HCT116 (cell line): ENCODE measurements at regions not wholly inside any gene's neighbourhood (a gene's known extent, or its start where the extent isn't known, plus 50 kb on each side); places are given as distances from the start of the nearest gene placed in this dataset.
"Not testable (repeated sequence)": the region's sequence is repeated elsewhere in the genome, so short reads cannot be mapped to it uniquely, and the experiment has no call there.

Source experiments
- ATAC-seq: fragments of 200-7000 bp; cut with Tn5 transposase; 2 replicates; pipeline ENCODE4 v1.9.1; 2020; ENCODE audit warnings: mild to moderate bottlenecking, moderate library complexity
- BruUV-seq: library from RNA; stranded (reverse); fragments of 400-500 nt; replicated peaks from 2 replicates; lab custom pipeline; 2021; lab: Mats Ljungman, UMichigan
- CTCF ChIA-PET: fragments of 300-600 bp; sonication (Branson Sonifier 250); formaldehyde crosslinking; loops from one replicate; lab custom pipeline; 2021; ENCODE audit warnings: antibody characterized with exemption; lab: Charles Lee
- POLR2A ChIA-PET: fragments of 300-600, 350-600 bp; sonication (Branson Sonifier 250); formaldehyde crosslinking; loops from one replicate; lab custom pipeline; 2021; ENCODE audit warnings: antibody characterized with exemption; lab: Charles Lee
- RAD21 ChIA-PET, 2 experiments: fragments of 300-600 bp; sonication (Branson Sonifier 250); formaldehyde crosslinking; loops; one replicate each; lab custom pipeline; 2023; ENCODE audit warnings: low total read pairs in 2 of 2; ENCODE audit not compliant: uncharacterized antibody in 2 of 2, unreplicated experiment in 2 of 2, low non-redundant PET in 1 of 2; lab: Charles Lee
- DNase-seq: peaks from one replicate; pipeline ENCODE4 v3.0.0-alpha.2; 2010; ENCODE audit warnings: low read depth, low spot score
- H2AFZ ChIP-seq: fragments of 200-600 bp; shearing (Covaris generic), sonication (generic); 2 replicates; pipeline ENCODE4 v1.6.1; 2017; ENCODE audit warnings: low read depth, mixed run types, mixed read lengths, antibody characterized with exemption, low read length; ENCODE audit not compliant: poor library complexity, severe bottlenecking
- H3K27ac ChIP-seq: 2 replicates; pipeline ENCODE4 v1.5.1; 2012; ENCODE audit warnings: low read depth, low read length
- H3K27me3 ChIP-seq: fragments of 200-600 bp; sonication (generic); 2 replicates; pipeline ENCODE4 v1.6.1; 2016; ENCODE audit warnings: mixed run types, low read length, mixed read lengths; ENCODE audit not compliant: insufficient read depth
- H3K36me3 ChIP-seq, 2 experiments: fragments of 200-500 bp in 1 of 2; fragments of 200-600 bp in 1 of 2; sonication (Bioruptor generic) in 1 of 2; sonication (generic) in 1 of 2; 2 replicates each; pipeline versions ENCODE4 v1.5.1 to v1.6.1; 2014 to 2016; ENCODE audit warnings: low read length in 2 of 2, inconsistent platforms in 1 of 2, mixed read lengths in 1 of 2, mixed run types in 1 of 2; ENCODE audit not compliant: insufficient read depth in 2 of 2, control insufficient read depth in 1 of 2
- H3K4me1 ChIP-seq, 2 experiments: fragments of 200-600 bp in 1 of 2; sonication (generic) in 1 of 2; 2 replicates each; pipeline versions ENCODE4 v1.5.1 to v1.6.1; 2012 to 2017; ENCODE audit warnings: low read length in 2 of 2, inconsistent platforms in 1 of 2, mild to moderate bottlenecking in 1 of 2, mixed read lengths in 1 of 2, mixed run types in 1 of 2, moderate library complexity in 1 of 2; ENCODE audit not compliant: insufficient read depth in 2 of 2, control insufficient read depth in 1 of 2
- H3K4me2 ChIP-seq: fragments of 200-600 bp; sonication (generic); 2 replicates; pipeline ENCODE4 v1.6.1; 2017; ENCODE audit warnings: mixed run types, low read length, mixed read lengths
- H3K4me3 ChIP-seq, 2 experiments: fragments of 200-600 bp in 1 of 2; sonication (generic) in 1 of 2; replicated peaks in 1 of 2; 2 replicates each; pipeline ENCODE4 v1.5.1; 2011 to 2016; ENCODE audit warnings: low read length in 2 of 2, control low read depth in 1 of 2, low read depth in 1 of 2, mild to moderate bottlenecking in 1 of 2, mixed read lengths in 1 of 2, mixed run types in 1 of 2
- H3K79me2 ChIP-seq: fragments of 200-600 bp; sonication (generic); 2 replicates; pipeline ENCODE4 v1.6.1; 2017; ENCODE audit warnings: mild to moderate bottlenecking, mixed run types, low read length, moderate library complexity, mixed read lengths; ENCODE audit not compliant: insufficient read depth
- H3K9ac ChIP-seq: fragments of 200-600 bp; sonication (generic); 2 replicates; pipeline ENCODE4 v1.6.1; 2016; ENCODE audit warnings: low read length, mixed read lengths
- H3K9me2 ChIP-seq: fragments of 200-600 bp; sonication (generic), shearing (Covaris generic); 2 replicates; pipeline ENCODE4 v1.6.1; 2017; ENCODE audit warnings: mixed run types, mild to moderate bottlenecking, moderate library complexity; ENCODE audit not compliant: insufficient read depth
- H3K9me3 ChIP-seq, 2 experiments: fragments of 200-500 bp in 1 of 2; fragments of 200-600 bp in 1 of 2; sonication (Bioruptor generic) in 1 of 2; sonication (generic) in 1 of 2; 2 replicates each; pipeline ENCODE4 v1.6.1; 2014 to 2017; ENCODE audit warnings: low read length in 2 of 2, mixed read lengths in 2 of 2, inconsistent platforms in 1 of 2, low read depth in 1 of 2, mild to moderate bottlenecking in 1 of 2, mixed run types in 1 of 2, moderate library complexity in 1 of 2; ENCODE audit not compliant: control insufficient read depth in 1 of 2, insufficient read depth in 1 of 2
- H4K20me1 ChIP-seq: fragments of 200-600 bp; sonication (generic), shearing (Covaris generic); 2 replicates; pipeline ENCODE4 v1.6.1; 2017; ENCODE audit warnings: mixed run types, mild to moderate bottlenecking, moderate library complexity; ENCODE audit not compliant: insufficient read depth
- CBX3 ChIP-seq: IDR thresholded peaks from 2 replicates; pipeline ENCODE4 v1.6.1; 2012; ENCODE audit warnings: low read depth
- CEBPB ChIP-seq: IDR thresholded peaks from 2 replicates; pipeline ENCODE4 v1.6.1; 2012; ENCODE audit warnings: low read depth
- EGR1 ChIP-seq: IDR thresholded peaks from 2 replicates; pipeline ENCODE4 v1.6.1; 2012; ENCODE audit warnings: low read depth
- FOSL1 ChIP-seq: IDR thresholded peaks from 2 replicates; pipeline ENCODE4 v1.6.1; 2012; ENCODE audit warnings: low read depth
- JUND ChIP-seq: IDR thresholded peaks from 2 replicates; pipeline ENCODE4 v1.6.1; 2012
- POLR2A ChIP-seq: IDR thresholded peaks from 2 replicates; pipeline ENCODE4 v1.7.0; 2011; ENCODE audit warnings: borderline replicate concordance; ENCODE audit not compliant: insufficient read depth, insufficient read length; ENCODE audit errors: extremely low read depth
- POLR2AphosphoS5 ChIP-seq: IDR thresholded peaks from 2 replicates; pipeline ENCODE4 v1.6.1; 2011; ENCODE audit warnings: mild to moderate bottlenecking, low read depth, low read length, moderate library complexity
- RAD21 ChIP-seq: IDR thresholded peaks from 2 replicates; pipeline ENCODE4 v1.6.1; 2012; ENCODE audit warnings: low read depth, mild to moderate bottlenecking
- SIN3A ChIP-seq: IDR thresholded peaks from 2 replicates; pipeline ENCODE4 v1.6.1; 2012; ENCODE audit warnings: low read depth
- SP1 ChIP-seq: IDR thresholded peaks from 2 replicates; pipeline ENCODE4 v1.6.1; 2012; ENCODE audit warnings: low read depth
- SRF ChIP-seq: IDR thresholded peaks from 2 replicates; pipeline ENCODE4 v1.6.1; 2012; ENCODE audit warnings: low read depth
- YY1 ChIP-seq: IDR thresholded peaks from 2 replicates; pipeline ENCODE4 v1.6.1; 2011; ENCODE audit warnings: low read length, low read depth, moderate library complexity, mild to moderate bottlenecking; ENCODE audit not compliant: insufficient replicate concordance; ENCODE audit errors: extremely low read depth
- intact Hi-C: fragments of 100-400 bp; cut with micrococcal nuclease; formaldehyde crosslinking; loops from 2 replicates; pipeline ENCODE4 v1.10.0; 2022
- TF ChIP-seq, protein P1 (sequence below): IDR thresholded peaks from 2 replicates; pipeline ENCODE4 v1.6.1; 2012
- TF ChIP-seq, protein P2 (sequence below): IDR thresholded peaks from 2 replicates; pipeline ENCODE4 v1.6.1; 2011; ENCODE audit warnings: mild to moderate bottlenecking, low read length, moderate library complexity; ENCODE audit not compliant: insufficient replicate concordance; ENCODE audit errors: extremely low read depth

DNA sequence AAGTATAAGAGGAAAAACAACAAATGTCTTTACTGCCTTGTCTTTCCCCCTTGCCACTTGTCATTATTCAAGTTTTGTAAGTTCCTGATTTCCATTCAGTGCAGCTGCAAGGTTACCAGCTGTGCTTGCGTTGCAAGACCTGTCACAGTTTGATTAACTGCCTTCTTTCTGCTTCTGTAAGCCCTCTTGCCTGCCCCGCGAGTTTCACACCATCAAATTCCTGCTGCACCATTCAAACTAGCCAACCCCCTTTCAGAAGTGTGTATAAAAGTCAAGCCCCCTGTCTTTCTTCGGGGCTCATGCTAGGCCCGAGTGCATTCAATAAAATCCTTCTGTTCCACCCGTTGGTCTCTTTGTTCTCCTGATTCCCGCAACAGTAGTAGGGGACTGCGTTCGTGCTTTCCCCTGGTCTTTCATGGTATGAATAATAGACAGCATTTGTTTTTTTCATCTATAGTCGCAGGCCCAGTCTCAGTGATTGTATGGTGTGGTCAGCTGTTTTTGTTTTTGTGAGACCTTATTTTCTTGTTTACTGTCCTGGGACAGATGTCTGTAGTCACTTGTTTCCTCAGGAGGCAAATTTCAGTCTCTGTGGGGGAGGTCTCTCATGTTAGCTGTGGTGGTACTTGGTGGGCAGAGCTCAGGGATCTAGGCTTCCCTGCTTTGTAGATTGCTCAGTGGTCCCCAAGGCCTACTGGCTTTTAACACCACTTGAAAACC is 159.1 kb upstream of the NOTCH2NLA start:
- H4K20me1 ChIP-seq, H3K27me3 ChIP-seq, DNase-seq, H3K36me3 ChIP-seq, ATAC-seq, H3K4me1 ChIP-seq, H3K9ac ChIP-seq, H2AFZ ChIP-seq, H3K79me2 ChIP-seq, H3K4me3 ChIP-seq, BruUV-seq, CTCF ChIA-PET, intact Hi-C loops, H3K9me2 ChIP-seq, H3K9me3 ChIP-seq, RAD21 ChIA-PET: not testable (repeated sequence)
- POLR2A ChIA-PET, result interaction anchor here (0.7 to 1.8 kb wide), 7 partner anchors 10 to 1946 kb away, joined by 3 to 123 read pairs (median 4); no protein-coding TSS in a partner anchor
- peak overlapping the region; percentile 30; the same call in 1 of the 2 replicates for H3K4me2 ChIP-seq
- H3K27ac ChIP-seq, result peak overlapping the region; percentile 53

DNA sequence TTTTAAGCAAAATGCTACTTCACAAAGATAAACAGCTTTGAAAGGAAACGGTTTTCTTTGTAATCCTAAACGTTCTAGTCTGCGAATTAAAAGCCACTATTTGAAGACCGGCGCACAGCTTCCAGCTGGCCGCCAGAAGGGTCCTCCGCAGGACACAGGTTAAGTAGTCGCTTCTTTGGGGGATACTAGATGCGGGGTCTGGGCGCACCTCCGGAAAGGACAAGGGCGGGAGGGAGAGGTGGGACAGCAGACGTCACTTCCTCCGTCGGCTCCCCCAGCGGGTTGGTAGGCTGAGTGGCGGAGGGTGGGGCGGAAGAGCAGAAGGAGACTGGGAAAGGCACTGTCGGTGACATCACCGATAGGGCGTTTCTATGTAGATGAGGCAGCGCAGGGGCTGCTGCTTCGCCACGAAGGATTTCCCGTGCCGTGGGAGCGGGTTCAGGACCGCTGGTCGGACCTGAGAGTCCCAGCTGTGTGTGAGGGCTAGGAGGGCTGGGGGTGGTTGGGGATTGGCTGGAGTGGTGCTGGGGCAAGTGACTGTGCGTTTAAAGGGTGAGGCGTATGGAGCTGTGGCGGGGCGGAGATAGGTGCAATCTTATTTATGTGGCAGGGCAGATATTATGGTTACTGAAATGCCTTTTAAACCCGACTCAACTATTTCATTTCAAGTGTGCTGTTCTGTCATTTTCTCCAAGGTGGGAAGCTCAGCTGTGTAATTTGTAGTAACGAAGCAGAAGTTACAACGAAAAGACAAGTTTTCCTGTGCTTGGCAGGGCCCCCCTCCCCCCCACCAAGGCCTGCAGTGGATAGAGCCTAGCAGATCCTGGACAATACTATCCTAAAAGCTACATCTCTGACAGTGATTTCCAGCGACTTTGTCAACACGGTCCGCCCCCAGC is 158.3 kb upstream of the NOTCH2NLA start:
- Histone ChIP-seq H3K27ac (peak overlapping the region; percentile 71), H3K9ac (peak overlapping the region; percentile 60), H3K4me2 (peak overlapping the region; percentile 65), H3K4me3 (peak overlapping the region; percentile 36 to 39; a peak in 3 of 4 replicates)
- H3K9me2 ChIP-seq, intact Hi-C loops, CTCF ChIA-PET, H3K9me3 ChIP-seq, H3K36me3 ChIP-seq, H3K4me1 ChIP-seq, H4K20me1 ChIP-seq, H3K79me2 ChIP-seq, H2AFZ ChIP-seq, RAD21 ChIA-PET, H3K27me3 ChIP-seq: not testable (repeated sequence)
- BruUV-seq, result TSS peak; percentile 100
- ATAC-seq (peak; percentile 87), DNase-seq (peak; percentile 98)
- peak; percentile 25; the same call in 1 of the 2 replicates for TF ChIP-seq RAD21
- peak; percentile 100 for TF ChIP-seq POLR2A
- TF ChIP-seq EGR1, result peak; percentile 32; the same call in 1 of the 2 replicates
- peak; percentile 100 for TF ChIP-seq SIN3A
- TF ChIP-seq CBX3, result peak; percentile 93
- TF ChIP-seq, protein P1, sequence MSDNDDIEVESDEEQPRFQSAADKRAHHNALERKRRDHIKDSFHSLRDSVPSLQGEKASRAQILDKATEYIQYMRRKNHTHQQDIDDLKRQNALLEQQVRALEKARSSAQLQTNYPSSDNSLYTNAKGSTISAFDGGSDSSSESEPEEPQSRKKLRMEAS, result peak; percentile 71
- TF ChIP-seq POLR2AphosphoS5, result peak; percentile 94
- TF ChIP-seq YY1, result peak; percentile 74
- TF ChIP-seq FOSL1, result peak; percentile 42; the same call in 1 of the 2 replicates
- TF ChIP-seq CEBPB, result peak; percentile 65
- TF ChIP-seq, protein P2, sequence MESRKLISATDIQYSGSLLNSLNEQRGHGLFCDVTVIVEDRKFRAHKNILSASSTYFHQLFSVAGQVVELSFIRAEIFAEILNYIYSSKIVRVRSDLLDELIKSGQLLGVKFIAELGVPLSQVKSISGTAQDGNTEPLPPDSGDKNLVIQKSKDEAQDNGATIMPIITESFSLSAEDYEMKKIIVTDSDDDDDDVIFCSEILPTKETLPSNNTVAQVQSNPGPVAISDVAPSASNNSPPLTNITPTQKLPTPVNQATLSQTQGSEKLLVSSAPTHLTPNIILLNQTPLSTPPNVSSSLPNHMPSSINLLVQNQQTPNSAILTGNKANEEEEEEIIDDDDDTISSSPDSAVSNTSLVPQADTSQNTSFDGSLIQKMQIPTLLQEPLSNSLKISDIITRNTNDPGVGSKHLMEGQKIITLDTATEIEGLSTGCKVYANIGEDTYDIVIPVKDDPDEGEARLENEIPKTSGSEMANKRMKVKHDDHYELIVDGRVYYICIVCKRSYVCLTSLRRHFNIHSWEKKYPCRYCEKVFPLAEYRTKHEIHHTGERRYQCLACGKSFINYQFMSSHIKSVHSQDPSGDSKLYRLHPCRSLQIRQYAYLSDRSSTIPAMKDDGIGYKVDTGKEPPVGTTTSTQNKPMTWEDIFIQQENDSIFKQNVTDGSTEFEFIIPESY, result peak; percentile 90
- peak; percentile 81 for TF ChIP-seq SP1
- TF ChIP-seq SRF, result peak; percentile 73
- peak; percentile 87 for TF ChIP-seq JUND
- POLR2A ChIA-PET, result interaction anchor here (0.7 to 1.8 kb wide), 7 partner anchors 9 to 1947 kb away, joined by 3 to 123 read pairs (median 4); no protein-coding TSS in a partner anchor
